ENCODE measurements at regions not wholly inside any gene's neighbourhood (a gene's known extent, or its start where the extent isn't known, plus 50 kb on each side); places are given as distances from the start of the nearest gene placed in this dataset.

DNA sequence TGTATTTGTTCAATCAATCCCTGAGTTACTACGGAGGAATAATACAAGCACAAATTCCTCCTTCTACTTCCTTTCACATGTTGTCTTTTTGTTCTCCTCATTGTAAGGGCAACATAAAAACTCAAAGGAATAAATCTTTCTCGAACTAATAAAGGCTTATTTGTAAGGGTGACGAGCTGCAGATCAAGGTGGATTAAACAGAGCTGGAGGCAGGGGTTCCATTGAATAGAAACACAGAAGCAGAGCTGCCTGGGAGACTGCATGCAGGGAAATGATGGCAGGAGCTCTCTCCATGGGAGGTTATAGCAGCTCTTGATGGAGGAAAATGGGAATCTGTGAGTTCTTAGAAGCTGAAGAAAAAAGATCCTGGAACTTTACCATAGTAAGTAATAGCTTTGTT, 160.2 kb downstream of the CYYR1 start:
- WGBS, 2 donors (ENCODE audit: low coverage in 1 of 2): 56 to 71% methylated on average over 3 of the region's 3 CpGs
- Histone ChIP-seq H3K4me1 (no peaks in the 10 kb centered on the region), H3K4me3 (no peak overlapping the region), H3K27ac (no peak overlapping the region), H3K9me3 (no peaks in the 10 kb centered on the region), H3K27me3 (no peaks in the 10 kb centered on the region), H3K36me3 (no peaks in the 10 kb centered on the region)
- in situ Hi-C loops (cut with MboI; ENCODE audit: low pct_ligation_motif_present in 1 of 4, low pct_unique_long_range_greater_than_20kb in 1 of 4, low sequenced_read_pairs in 3 of 4) (no loop called here), intact Hi-C loops (cut with DNase I; ENCODE audit: low total_unique reads) (no loop called here)
- TF ChIP-seq, protein P1, sequence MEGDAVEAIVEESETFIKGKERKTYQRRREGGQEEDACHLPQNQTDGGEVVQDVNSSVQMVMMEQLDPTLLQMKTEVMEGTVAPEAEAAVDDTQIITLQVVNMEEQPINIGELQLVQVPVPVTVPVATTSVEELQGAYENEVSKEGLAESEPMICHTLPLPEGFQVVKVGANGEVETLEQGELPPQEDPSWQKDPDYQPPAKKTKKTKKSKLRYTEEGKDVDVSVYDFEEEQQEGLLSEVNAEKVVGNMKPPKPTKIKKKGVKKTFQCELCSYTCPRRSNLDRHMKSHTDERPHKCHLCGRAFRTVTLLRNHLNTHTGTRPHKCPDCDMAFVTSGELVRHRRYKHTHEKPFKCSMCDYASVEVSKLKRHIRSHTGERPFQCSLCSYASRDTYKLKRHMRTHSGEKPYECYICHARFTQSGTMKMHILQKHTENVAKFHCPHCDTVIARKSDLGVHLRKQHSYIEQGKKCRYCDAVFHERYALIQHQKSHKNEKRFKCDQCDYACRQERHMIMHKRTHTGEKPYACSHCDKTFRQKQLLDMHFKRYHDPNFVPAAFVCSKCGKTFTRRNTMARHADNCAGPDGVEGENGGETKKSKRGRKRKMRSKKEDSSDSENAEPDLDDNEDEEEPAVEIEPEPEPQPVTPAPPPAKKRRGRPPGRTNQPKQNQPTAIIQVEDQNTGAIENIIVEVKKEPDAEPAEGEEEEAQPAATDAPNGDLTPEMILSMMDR (IDR thresholded peaks at IDR 0.05): no peak
- TF ChIP-seq POLR2A (IDR thresholded peaks at IDR 0.05) (no peak), EP300 (IDR thresholded peaks at IDR 0.05; ENCODE audit: low read depth) (no peak)
- DNase-seq: no peak

DNA sequence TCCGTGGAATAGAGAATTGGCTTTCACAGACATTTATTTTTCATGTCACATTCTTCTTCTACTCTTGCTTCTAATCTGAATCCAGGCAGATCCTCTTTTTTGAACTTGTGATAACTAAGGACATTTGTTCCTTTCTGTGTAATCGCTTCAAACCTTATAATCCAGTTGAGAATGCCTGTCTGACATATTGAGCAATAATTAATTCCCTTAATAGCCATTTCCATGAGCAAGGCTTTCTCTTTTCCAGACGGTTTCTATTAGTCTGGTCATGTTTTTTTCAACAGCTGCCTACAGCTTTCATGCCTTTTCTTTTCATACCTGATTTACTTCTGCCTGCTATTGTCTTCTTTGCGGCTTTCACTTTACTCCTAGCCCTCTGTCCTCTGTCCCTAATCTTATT, 163.4 kb downstream of the CYYR1 start:
- 72 to 89% methylated on average over 4 of the region's 4 CpGs for WGBS, 2 donors (ENCODE audit: low coverage in 1 of 2)
- Histone ChIP-seq H3K4me3 (no peak overlapping the region), H3K27me3 (no peaks in the 10 kb centered on the region), H3K4me1 (no peaks in the 10 kb centered on the region), H3K36me3 (no peaks in the 10 kb centered on the region), H3K27ac (no peak overlapping the region), H3K9me3 (no peaks in the 10 kb centered on the region)
- intact Hi-C loops (cut with DNase I; ENCODE audit: low total_unique reads): no loop called here
- in situ Hi-C loops (cut with MboI; ENCODE audit: low pct_ligation_motif_present in 1 of 4, low pct_unique_long_range_greater_than_20kb in 1 of 4, low sequenced_read_pairs in 3 of 4): no loop called here
- TF ChIP-seq, protein P1 (IDR thresholded peaks at IDR 0.05): no peak
- TF ChIP-seq POLR2AphosphoS5 (IDR thresholded peaks at IDR 0.05): no peak
- DNase-seq: no peak

DNA sequence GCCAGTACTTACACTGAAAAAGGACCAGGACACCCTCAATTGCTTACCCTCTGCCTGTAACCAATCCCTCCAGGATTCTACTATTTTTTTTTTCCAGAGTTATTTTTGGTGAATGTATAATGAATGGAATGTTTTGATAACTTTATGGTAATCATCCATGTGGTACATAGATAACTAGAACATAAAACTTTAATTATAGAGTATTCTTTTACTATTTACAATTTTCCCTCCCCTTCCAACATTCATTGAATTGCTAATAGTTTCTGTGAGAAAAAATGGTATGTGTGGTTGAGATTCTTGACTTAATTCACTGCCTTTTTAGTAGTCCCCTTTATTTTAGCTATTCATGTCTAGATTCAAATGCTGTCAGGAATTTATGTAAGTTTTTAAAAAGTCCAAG, 164.6 kb downstream of the CYYR1 start:
- no peaks in the 10 kb centered on the region for H3K36me3 ChIP-seq
- H3K4me3 ChIP-seq: no peak overlapping the region
- H3K27me3 ChIP-seq: no peaks in the 10 kb centered on the region
- TF ChIP-seq, protein P1 (IDR thresholded peaks at IDR 0.05): no peak
- TF ChIP-seq EP300 (IDR thresholded peaks at IDR 0.05; ENCODE audit: low read depth) (no peak), POLR2A (IDR thresholded peaks at IDR 0.05) (no peak), POLR2AphosphoS5 (IDR thresholded peaks at IDR 0.05) (no peak)
- in situ Hi-C loops (cut with MboI; ENCODE audit: low pct_ligation_motif_present in 1 of 4, low pct_unique_long_range_greater_than_20kb in 1 of 4, low sequenced_read_pairs in 3 of 4) (no loop called here), intact Hi-C loops (cut with DNase I; ENCODE audit: low total_unique reads) (no loop called here)
- H3K9me3 ChIP-seq: no peaks in the 10 kb centered on the region
- no peak for DNase-seq
- no peak overlapping the region for H3K27ac ChIP-seq
- H3K4me1 ChIP-seq: no peaks in the 10 kb centered on the region

DNA sequence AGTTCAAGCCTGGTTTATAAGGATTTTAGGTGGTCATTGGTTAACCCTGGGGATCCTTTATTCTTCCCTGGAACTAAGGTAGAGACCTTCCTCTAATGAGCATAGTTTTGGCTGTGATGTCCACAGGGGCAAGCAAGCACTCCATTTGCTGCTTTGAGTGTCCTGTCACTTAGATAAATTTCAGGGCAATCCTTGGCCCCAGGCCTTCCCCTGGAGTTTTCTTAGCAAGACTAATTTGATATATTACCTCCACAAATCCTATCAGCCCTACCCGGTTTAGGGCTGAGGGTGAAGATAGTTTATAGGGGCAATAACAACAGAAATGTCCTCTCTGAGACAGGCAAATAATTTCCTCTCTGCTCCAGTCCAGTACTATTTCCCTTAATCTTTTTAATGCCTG, 166.6 kb downstream of the CYYR1 start:
- H3K4me3 ChIP-seq: no peak overlapping the region
- 39% methylated on average over 1 of the region's 1 CpG; no CpG with 5 or more reads in 1 of the 2 donors for WGBS, 2 donors (ENCODE audit: low coverage in 1 of 2)
- no peaks in the 10 kb centered on the region for H3K27me3 ChIP-seq
- no peaks in the 10 kb centered on the region for H3K9me3 ChIP-seq
- no peak for DNase-seq
- H3K27ac ChIP-seq: no peak overlapping the region
- H3K4me1 ChIP-seq: no peaks in the 10 kb centered on the region
- in situ Hi-C loops (cut with MboI; ENCODE audit: low pct_ligation_motif_present in 1 of 4, low pct_unique_long_range_greater_than_20kb in 1 of 4, low sequenced_read_pairs in 3 of 4) (no loop called here), intact Hi-C loops (cut with DNase I; ENCODE audit: low total_unique reads) (no loop called here)
- no peaks in the 10 kb centered on the region for H3K36me3 ChIP-seq
- TF ChIP-seq POLR2A (IDR thresholded peaks at IDR 0.05): no peak

DNA sequence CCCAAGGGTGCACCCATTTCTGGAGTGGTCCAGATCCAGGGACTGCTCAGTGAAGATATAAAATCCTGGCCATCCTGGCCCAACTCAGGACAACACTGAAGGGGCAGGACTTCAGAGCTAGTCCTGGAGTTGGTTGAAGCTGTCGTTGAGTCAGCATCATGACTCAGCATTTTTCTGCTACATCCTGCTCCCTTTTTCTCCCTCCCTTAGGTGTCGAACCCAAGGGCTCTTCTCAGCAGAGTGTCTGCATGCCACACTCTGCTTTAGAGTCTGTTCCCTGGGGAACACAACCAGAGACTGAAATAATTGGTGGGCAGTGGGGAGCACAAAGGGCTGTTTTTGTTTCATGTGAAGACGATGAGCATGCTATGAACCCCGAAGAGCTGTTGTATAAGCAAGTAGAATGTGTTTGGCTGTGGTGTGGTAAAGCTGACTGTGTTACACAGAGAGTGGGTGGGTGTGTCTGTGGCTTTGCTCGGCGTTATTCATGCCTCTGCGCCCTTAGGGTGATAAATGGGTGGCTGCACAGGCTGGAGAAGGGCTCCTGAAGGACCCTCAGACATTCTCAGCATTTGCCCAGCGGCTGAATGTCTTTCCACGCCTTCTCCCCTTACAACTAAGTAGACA, 167.2 kb downstream of the CYYR1 start:
- 61% methylated on average over 9 of the region's 9 CpGs; no CpG with 5 or more reads in 1 of the 2 donors for WGBS, 2 donors (ENCODE audit: low coverage in 1 of 2)
- DNase-seq: no peak
- no peak overlapping the region for H3K27ac ChIP-seq

More for the DNA sequence above, 167.2 kb downstream of the CYYR1 start:
- Histone ChIP-seq H3K36me3 (no peaks in the 10 kb centered on the region), H3K9me3 (no peaks in the 10 kb centered on the region), H3K4me3 (no peak overlapping the region), H3K4me1 (no peaks in the 10 kb centered on the region), H3K27me3 (no peaks in the 10 kb centered on the region)
- intact Hi-C loops (cut with DNase I; ENCODE audit: low total_unique reads): no loop called here
- in situ Hi-C loops (cut with MboI; ENCODE audit: low pct_ligation_motif_present in 1 of 4, low pct_unique_long_range_greater_than_20kb in 1 of 4, low sequenced_read_pairs in 3 of 4): no loop called here
- TF ChIP-seq POLR2AphosphoS5 (IDR thresholded peaks at IDR 0.05) (no peak), EP300 (IDR thresholded peaks at IDR 0.05; ENCODE audit: low read depth) (no peak), POLR2A (IDR thresholded peaks at IDR 0.05) (no peak)
- TF ChIP-seq, protein P1 (IDR thresholded peaks at IDR 0.05): no peak

Measured in transverse colon (tissue), 4 donors.